D341Med (cell line): ENCODE measurements at regions not wholly inside any gene's neighbourhood (a gene's known extent, or its start where the extent isn't known, plus 50 kb on each side); places are given as distances from the start of the nearest gene placed in this dataset.

Experiments
- DNase-seq: peaks from one replicate; pipeline ENCODE4 v3.0.0; 2012; ENCODE audit warnings: low spot score

- DNase-seq: no peak
These were observed 116.2 kb downstream of the OLFM4 start for GRCh38 chr13:53144826-53145225.

- DNase-seq: peak; percentile 34
These were observed 122.0 kb downstream of the OLFM4 start for GRCh38 chr13:53150568-53150967.

- peak; percentile 74 for DNase-seq
These were observed 122.9 kb downstream of the OLFM4 start for GRCh38 chr13:53151336-53152056.

- peak; percentile 39 for DNase-seq
These were observed 123.4 kb downstream of the OLFM4 start for GRCh38 chr13:53152057-53152421.

- DNase-seq: no peak
These were observed 129.6 kb downstream of the OLFM4 start for GRCh38 chr13:53158201-53158600.

- DNase-seq: no peak
These were observed 130.8 kb downstream of the OLFM4 start for GRCh38 chr13:53159431-53159830.

- peak; percentile 58 for DNase-seq
These were observed 131.6 kb downstream of the OLFM4 start for GRCh38 chr13:53160211-53160610.

- peak; percentile 39 for DNase-seq
These were observed 132.6 kb downstream of the OLFM4 start for GRCh38 chr13:53161251-53161650.

GRCh38 chr13:53165261-53165660 is 136.6 kb downstream of the OLFM4 start:
- DNase-seq: no peak

GRCh38 chr13:53167561-53167960 is 138.9 kb downstream of the OLFM4 start:
- peak; percentile 45 for DNase-seq

- DNase-seq: no peak
These were observed 142.3 kb downstream of the OLFM4 start for GRCh38 chr13:53170910-53171309.

GRCh38 chr13:53174545-53174944 is 145.9 kb downstream of the OLFM4 start:
- no peak for DNase-seq

- no peak for DNase-seq
These were observed 152.1 kb downstream of the OLFM4 start for GRCh38 chr13:53180684-53181083.

GRCh38 chr13:53182724-53183123 is 154.1 kb downstream of the OLFM4 start:
- no peak for DNase-seq

- no peak for DNase-seq
These were observed 159.5 kb downstream of the OLFM4 start for GRCh38 chr13:53188120-53188519.

- no peak for DNase-seq
These were observed 160.5 kb downstream of the OLFM4 start for GRCh38 chr13:53189162-53189561.

- DNase-seq: no peak
These were observed 162.5 kb downstream of the OLFM4 start for GRCh38 chr13:53191091-53191490.

- DNase-seq: no peak
These were observed 168.8 kb downstream of the OLFM4 start for GRCh38 chr13:53197424-53197823.

- DNase-seq: peak; percentile 40
These were observed 169.4 kb downstream of the OLFM4 start for GRCh38 chr13:53198017-53198416.

- DNase-seq: no peak
These were observed 170.1 kb downstream of the OLFM4 start for GRCh38 chr13:53198736-53199135.

- no peak for DNase-seq
These were observed 171.5 kb downstream of the OLFM4 start for GRCh38 chr13:53200075-53200474.

- peak; percentile 81 for DNase-seq
These were observed 172.2 kb downstream of the OLFM4 start for GRCh38 chr13:53200498-53201453.
